HEK293T (cell line): ENCODE measurements at regions not wholly inside any gene's neighbourhood (a gene's known extent, or its start where the extent isn't known, plus 50 kb on each side); places are given as distances from the start of the nearest gene placed in this dataset.

Source experiments
- CTCF ChIA-PET: fragments of 350-600 bp; formaldehyde crosslinking; extraction: SDS; loops from one replicate; lab custom pipeline; 2021; ENCODE audit warnings: antibody characterized with exemption, inconsistent platforms; lab: Yijun Ruan, JAX
- POLR2A ChIA-PET: fragments of 350-600 bp; formaldehyde crosslinking; extraction: SDS; loops from one replicate; lab custom pipeline; 2020; ENCODE audit warnings: antibody characterized with exemption, inconsistent platforms; lab: Yijun Ruan, JAX
- DNase-seq: peaks from one replicate; pipeline ENCODE4 v3.0.0; 2012; ENCODE audit warnings: mixed read lengths; ENCODE audit errors: extremely low spot score
- ARNT ChIP-seq: fragments of 450-650 bp; IDR thresholded peaks from 2 replicates; pipeline ENCODE4 v1.6.1; 2017; ENCODE audit warnings: mild to moderate bottlenecking
- BHLHE40 ChIP-seq: fragments of 450-650 bp; IDR thresholded peaks from 2 replicates; pipeline ENCODE4 v1.6.1; 2016; ENCODE audit warnings: mild to moderate bottlenecking, moderate library complexity, borderline replicate concordance
- CTBP1 ChIP-seq: fragments of 450-650 bp; IDR thresholded peaks from 2 replicates; pipeline ENCODE4 v1.6.1; 2016; ENCODE audit warnings: borderline replicate concordance
- ELF4 ChIP-seq: fragments of 450-650 bp; IDR thresholded peaks from 2 replicates; pipeline ENCODE4 v1.6.1; 2017; ENCODE audit warnings: antibody characterized with exemption
- FOXA1 ChIP-seq: fragments of 450-650 bp; IDR thresholded peaks from 2 replicates; pipeline ENCODE4 v1.6.1; 2016; ENCODE audit warnings: mild to moderate bottlenecking
- FOXK2 ChIP-seq: fragments of 450-650 bp; IDR thresholded peaks from 2 replicates; pipeline ENCODE4 v1.6.1; 2016; ENCODE audit warnings: mild to moderate bottlenecking
- FOXM1 ChIP-seq: fragments of 450-650 bp; IDR thresholded peaks from 2 replicates; pipeline ENCODE4 v1.6.1; 2017; ENCODE audit warnings: mild to moderate bottlenecking, borderline replicate concordance
- HDGF ChIP-seq: fragments of 450-650 bp; IDR thresholded peaks from 2 replicates; pipeline ENCODE4 v1.6.1; 2017; ENCODE audit warnings: antibody characterized with exemption, borderline replicate concordance
- L3MBTL2 ChIP-seq: fragments of 450-650 bp; conservative IDR thresholded peaks from 2 replicates; pipeline ENCODE4 v1.6.1; 2016; ENCODE audit warnings: mild to moderate bottlenecking
- LEF1 ChIP-seq: fragments of 450-650 bp; IDR thresholded peaks from 2 replicates; pipeline ENCODE4 v1.6.1; 2017; ENCODE audit warnings: mild to moderate bottlenecking, borderline replicate concordance
- NFRKB ChIP-seq: fragments of 450-650 bp; IDR thresholded peaks from 2 replicates; pipeline ENCODE4 v1.6.1; 2016; ENCODE audit warnings: mild to moderate bottlenecking, moderate library complexity
- SP1 ChIP-seq: fragments of 450-650 bp; IDR thresholded peaks from 2 replicates; pipeline ENCODE4 v1.6.1; 2017
- SUZ12 ChIP-seq: fragments of 450-650 bp; IDR thresholded peaks from 2 replicates; pipeline ENCODE4 v1.6.1; 2016; ENCODE audit warnings: mild to moderate bottlenecking
- TARDBP ChIP-seq: fragments of 450-650 bp; IDR thresholded peaks from 2 replicates; pipeline ENCODE4 v1.6.1; 2016
- ZNF384 ChIP-seq: fragments of 450-650 bp; IDR thresholded peaks from 2 replicates; pipeline ENCODE4 v1.6.1; 2016
- TF ChIP-seq, protein P1 (sequence below): fragments of 450-650 bp; IDR thresholded peaks from 2 replicates; pipeline ENCODE4 v1.6.1; 2016

DNA sequence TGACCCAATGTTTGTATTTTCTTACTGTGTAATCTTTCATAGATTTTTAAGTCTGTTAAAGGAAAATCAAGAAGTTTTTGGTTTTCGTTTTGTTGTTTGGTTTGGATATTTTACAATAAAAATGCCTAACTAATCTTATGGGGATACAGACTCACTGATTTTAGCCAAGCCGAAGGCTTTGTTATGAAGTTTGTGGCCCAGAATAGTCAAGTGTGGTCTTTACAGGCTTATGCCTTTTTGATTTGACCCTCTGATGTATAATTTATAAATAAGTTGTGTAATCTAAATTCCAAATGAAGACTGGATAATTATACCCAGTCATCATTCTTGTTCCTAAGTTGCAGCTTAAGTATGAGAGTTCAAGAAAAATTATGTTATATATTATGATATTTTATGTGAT lies 739.3 kb downstream of the ADGRL2 start:
- TF ChIP-seq ELF4 (no peak), BHLHE40 (no peak), ZNF384 (no peak), HDGF (no peak), LEF1 (no peak), NFRKB (no peak), SP1 (no peak)
- ChIA-PET CTCF (no interaction called here), POLR2A (no interaction called here)
- no peak for DNase-seq

DNA sequence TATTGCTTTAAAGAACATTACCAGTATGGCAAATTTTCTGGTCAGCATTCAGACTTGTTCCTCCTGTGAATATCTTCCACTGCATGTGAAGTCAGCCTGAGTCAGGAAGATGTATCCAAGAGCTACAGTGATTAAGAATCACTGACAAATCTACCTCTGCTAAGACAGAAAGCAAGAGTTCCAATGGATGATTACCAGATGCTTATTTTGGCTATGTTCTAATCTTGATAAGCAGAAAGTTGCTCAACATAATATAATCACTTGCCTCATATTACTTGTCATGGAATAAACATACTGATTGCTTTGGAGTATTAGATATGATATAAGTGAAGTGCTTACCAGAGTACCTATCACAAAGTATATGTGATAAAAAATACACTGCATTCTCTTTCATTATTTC lies 738.1 kb downstream of the ADGRL2 start:
- no peak for DNase-seq
- ChIA-PET CTCF (no interaction called here), POLR2A (no interaction called here)
- TF ChIP-seq SUZ12 (no peak), ZNF384 (no peak), FOXA1 (no peak), LEF1 (no peak), CTBP1 (no peak), TARDBP (no peak), ARNT (no peak), FOXM1 (no peak), NFRKB (no peak), SP1 (no peak), BHLHE40 (no peak), L3MBTL2 (no peak), HDGF (no peak), FOXK2 (no peak), ELF4 (no peak)
- TF ChIP-seq, protein P1, sequence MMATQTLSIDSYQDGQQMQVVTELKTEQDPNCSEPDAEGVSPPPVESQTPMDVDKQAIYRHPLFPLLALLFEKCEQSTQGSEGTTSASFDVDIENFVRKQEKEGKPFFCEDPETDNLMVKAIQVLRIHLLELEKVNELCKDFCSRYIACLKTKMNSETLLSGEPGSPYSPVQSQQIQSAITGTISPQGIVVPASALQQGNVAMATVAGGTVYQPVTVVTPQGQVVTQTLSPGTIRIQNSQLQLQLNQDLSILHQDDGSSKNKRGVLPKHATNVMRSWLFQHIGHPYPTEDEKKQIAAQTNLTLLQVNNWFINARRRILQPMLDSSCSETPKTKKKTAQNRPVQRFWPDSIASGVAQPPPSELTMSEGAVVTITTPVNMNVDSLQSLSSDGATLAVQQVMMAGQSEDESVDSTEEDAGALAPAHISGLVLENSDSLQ: no peak

DNA sequence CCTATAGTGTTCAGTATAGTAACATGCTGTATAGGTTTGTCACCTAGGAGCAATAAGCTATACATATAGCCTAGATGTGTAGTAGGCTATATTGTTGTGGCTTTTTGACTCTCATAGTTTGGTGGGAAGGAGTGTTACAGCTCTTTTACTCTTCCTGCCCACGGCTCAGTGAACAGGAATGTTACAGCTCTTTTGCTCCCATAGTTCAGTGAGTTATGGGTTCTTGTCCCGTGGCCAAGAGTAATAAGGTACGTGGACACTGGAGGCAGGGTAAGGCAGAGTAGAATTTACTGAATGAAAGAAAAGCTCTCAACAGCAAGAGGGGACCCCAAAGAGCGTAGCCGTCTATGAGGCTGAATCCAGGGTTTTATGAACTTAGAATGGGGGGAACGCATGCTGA lies 734.3 kb downstream of the ADGRL2 start:
- TF ChIP-seq FOXM1 (no peak), FOXA1 (no peak), SUZ12 (no peak)

DNA sequence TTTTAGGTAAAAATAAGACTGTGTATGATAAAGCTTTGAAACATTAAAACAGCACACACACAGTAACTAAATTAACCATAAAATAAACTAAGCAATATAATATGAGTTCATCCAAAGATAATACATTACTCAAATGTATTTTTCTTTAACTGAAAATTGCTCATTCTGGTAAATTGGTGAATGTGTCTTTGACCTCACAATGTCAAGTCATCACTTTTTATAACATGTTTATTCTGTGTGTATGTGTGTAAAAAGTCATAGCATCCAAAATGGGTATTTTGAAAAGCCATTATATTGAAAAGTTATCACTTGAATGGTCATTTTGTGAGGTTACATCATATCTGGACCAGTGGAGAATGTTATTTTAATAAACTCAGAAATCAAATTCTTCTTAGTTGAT lies 724.6 kb downstream of the ADGRL2 start:
- CTCF ChIA-PET: no interaction called here
- no peak for DNase-seq
- POLR2A ChIA-PET: no interaction called here
- TF ChIP-seq CTBP1 (no peak), LEF1 (no peak), FOXM1 (no peak), SUZ12 (no peak), HDGF (no peak), ARNT (no peak), FOXA1 (no peak), L3MBTL2 (no peak), FOXK2 (no peak), BHLHE40 (no peak)
- TF ChIP-seq, protein P1: no peak

More for the DNA sequence above, 734.3 kb downstream of the ADGRL2 start:
- no peak for DNase-seq
- ChIA-PET POLR2A (no interaction called here), CTCF (no interaction called here)

DNA sequence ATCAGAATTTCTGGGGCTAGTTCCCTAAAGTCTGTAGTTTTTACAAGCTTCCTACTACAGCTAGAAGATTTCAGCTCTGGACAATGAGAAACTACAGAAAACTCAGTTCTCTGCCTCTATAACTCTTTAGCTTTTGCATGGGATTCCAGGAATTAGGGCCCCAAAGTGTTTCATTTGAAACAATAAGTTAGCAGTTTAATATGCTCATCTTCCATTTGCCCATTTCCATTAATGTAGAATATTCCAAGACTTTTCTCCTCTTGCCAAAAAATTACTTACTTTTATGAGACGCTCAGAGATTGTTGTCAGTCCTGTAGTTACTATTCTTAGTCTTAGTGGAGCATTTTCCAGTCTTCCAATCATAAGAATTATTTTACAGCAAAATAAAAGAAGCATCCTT lies 719.9 kb downstream of the ADGRL2 start:
- TF ChIP-seq L3MBTL2: no peak
- no peak for TF ChIP-seq FOXA1
- POLR2A ChIA-PET: no interaction called here
- CTCF ChIA-PET: no interaction called here
- DNase-seq: no peak

DNA sequence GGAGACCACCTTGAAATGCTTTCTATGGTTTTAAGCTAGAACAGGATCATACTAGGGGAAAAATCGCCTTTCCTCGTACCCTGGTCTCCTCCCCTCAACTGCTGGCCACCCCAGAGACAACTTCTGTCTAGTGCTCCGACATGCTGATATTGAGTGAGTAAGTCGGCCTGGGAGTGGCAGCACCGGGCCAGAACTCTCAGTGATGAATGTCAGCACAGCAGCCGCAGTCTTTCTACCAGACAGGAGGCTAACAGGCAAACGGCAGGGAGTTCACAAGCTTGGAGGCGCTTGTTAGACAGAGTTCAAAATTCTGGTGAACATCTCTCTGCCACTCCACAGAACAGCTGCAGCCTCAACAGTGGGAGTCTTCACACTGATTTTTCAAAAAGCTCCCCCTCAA lies 716.9 kb downstream of the ADGRL2 start:
- POLR2A ChIA-PET: no interaction called here
- TF ChIP-seq SUZ12: no peak
- TF ChIP-seq ELF4: no peak
- TF ChIP-seq NFRKB: no peak
- TF ChIP-seq TARDBP: no peak
- no peak for TF ChIP-seq HDGF
- TF ChIP-seq, protein P1: no peak
- no peak for TF ChIP-seq CTBP1
- no peak for TF ChIP-seq BHLHE40
- no peak for TF ChIP-seq FOXM1
- no peak for TF ChIP-seq FOXA1
- TF ChIP-seq LEF1: no peak
- TF ChIP-seq L3MBTL2: no peak
- no peak for TF ChIP-seq SP1
- peak; percentile 12 for DNase-seq

DNA sequence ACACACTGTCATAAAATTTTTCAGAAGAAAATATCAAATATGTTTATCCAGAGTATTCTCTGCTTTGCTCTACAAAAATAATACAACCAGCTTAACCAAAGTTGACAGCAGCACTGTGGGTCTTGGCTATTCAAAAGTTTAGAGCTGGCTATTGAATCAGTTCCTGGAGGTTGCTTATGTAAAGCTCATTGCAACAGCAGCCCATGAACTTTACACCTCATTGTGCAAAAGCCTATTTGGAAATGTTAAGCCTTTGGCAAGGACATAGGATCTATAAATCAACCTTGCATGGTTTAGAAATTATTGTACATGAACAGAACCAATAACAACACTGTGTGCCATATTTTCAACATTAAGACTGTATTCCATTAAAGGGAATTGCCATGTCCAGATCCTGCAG lies 714.9 kb downstream of the ADGRL2 start:
- TF ChIP-seq HDGF: no peak
- no peak for TF ChIP-seq L3MBTL2
- TF ChIP-seq SUZ12: no peak
- TF ChIP-seq NFRKB: no peak
- TF ChIP-seq CTBP1: no peak
- no peak for TF ChIP-seq ZNF384
- no peak for TF ChIP-seq FOXK2
- TF ChIP-seq ARNT: no peak
- no peak for TF ChIP-seq TARDBP
- no peak for TF ChIP-seq SP1
- no peak for TF ChIP-seq LEF1
- no peak for TF ChIP-seq FOXA1
- TF ChIP-seq, protein P1: no peak
- no peak for TF ChIP-seq BHLHE40
- no peak for TF ChIP-seq FOXM1
- TF ChIP-seq ELF4: no peak
- POLR2A ChIA-PET: no interaction called here
- CTCF ChIA-PET: no interaction called here
- DNase-seq: no peak

More for the DNA sequence above, 716.9 kb downstream of the ADGRL2 start:
- CTCF ChIA-PET: no interaction called here
